Progenitor cell of endocrine pancreas (in vitro differentiated cells): ENCODE measurements at regions not wholly inside any gene's neighbourhood (a gene's known extent, or its start where the extent isn't known, plus 50 kb on each side); places are given as distances from the start of the nearest gene placed in this dataset.
"Not testable (repeated sequence)": the region's sequence is repeated elsewhere in the genome, so short reads cannot be mapped to it uniquely, and the experiment has no call there.

Source experiments
- DNase-seq: peaks from one replicate; pipeline ENCODE4 v3.0.0; 2021; ENCODE audit warnings: low spot score; ENCODE audit not compliant: unreplicated experiment
- H3K27ac Mint-ChIP-seq: 2 replicates; pipeline ENCODE4 v1.8.0; 2021; ENCODE audit warnings: mild to moderate bottlenecking, moderate library complexity, mixed read lengths
- H3K27me3 Mint-ChIP-seq: 2 replicates; pipeline ENCODE4 v1.8.0; 2021; ENCODE audit warnings: mixed read lengths
- H3K36me3 Mint-ChIP-seq: 2 replicates; pipeline ENCODE4 v1.8.0; 2022; ENCODE audit warnings: mixed read lengths; ENCODE audit not compliant: insufficient read depth
- H3K4me1 Mint-ChIP-seq: 2 replicates; pipeline ENCODE4 v1.8.0; 2021; ENCODE audit warnings: low read depth, mixed read lengths
- H3K4me3 Mint-ChIP-seq: 2 replicates; pipeline ENCODE4 v1.8.0; 2021; ENCODE audit warnings: low read depth, mild to moderate bottlenecking, moderate library complexity, mixed read lengths
- H3K9me3 Mint-ChIP-seq: 2 replicates; pipeline ENCODE4 v1.8.0; 2021; ENCODE audit warnings: low read depth, mixed read lengths
- TF ChIP-seq, protein P1 (sequence below): fragments of 200-600 bp; sonication (generic); IDR thresholded peaks from one replicate; pipeline ENCODE4 v1.5.0; 2021; ENCODE audit warnings: antibody characterized with exemption, mild to moderate bottlenecking; ENCODE audit not compliant: unreplicated experiment

DNA sequence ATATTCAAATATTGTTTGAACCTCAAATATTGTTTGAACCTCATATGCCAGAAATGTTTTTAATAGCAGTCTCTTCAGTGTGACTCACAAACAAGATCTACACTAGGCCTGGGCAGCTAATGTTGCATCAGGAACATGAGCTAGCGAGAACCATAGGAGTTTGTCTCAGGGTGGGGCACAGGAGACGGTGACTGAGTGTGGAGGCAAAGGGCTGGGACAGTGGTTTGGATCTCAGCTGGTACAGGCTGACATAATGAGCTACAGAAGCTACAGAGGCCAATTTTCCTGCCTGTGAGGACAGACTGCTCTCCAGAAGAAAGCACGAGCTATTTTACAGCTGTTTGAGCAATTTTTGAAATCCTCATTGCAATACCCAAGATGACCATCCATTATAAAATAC, 224.7 kb downstream of the CENPC start:
- no peaks in the 10 kb centered on the region for H3K36me3 Mint-ChIP-seq

DNA sequence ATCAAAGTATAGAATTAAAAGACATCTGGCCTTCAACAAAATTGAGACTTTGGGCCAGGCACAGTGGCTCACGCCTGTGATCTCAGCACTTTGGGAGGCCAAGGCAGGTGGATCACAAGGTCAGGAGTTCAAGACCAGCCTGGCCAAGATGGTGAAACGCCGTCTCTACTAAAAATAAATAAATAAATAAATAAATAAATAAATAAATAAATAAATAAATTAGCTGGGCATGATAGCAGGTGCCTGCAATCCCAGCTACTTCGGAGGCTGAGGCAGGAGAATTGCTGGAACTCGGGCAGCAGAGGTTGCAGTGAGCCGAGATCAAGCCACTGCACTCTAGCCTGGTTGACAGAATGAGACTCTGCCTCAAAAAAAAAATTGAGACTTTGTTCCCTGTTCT, 225.7 kb downstream of the CENPC start:
- H3K36me3 Mint-ChIP-seq, H3K27me3 Mint-ChIP-seq, H3K4me3 Mint-ChIP-seq, H3K27ac Mint-ChIP-seq, DNase-seq, H3K9me3 Mint-ChIP-seq, H3K4me1 Mint-ChIP-seq: not testable (repeated sequence)

More for the DNA sequence above, 224.7 kb downstream of the CENPC start:
- TF ChIP-seq, protein P1, sequence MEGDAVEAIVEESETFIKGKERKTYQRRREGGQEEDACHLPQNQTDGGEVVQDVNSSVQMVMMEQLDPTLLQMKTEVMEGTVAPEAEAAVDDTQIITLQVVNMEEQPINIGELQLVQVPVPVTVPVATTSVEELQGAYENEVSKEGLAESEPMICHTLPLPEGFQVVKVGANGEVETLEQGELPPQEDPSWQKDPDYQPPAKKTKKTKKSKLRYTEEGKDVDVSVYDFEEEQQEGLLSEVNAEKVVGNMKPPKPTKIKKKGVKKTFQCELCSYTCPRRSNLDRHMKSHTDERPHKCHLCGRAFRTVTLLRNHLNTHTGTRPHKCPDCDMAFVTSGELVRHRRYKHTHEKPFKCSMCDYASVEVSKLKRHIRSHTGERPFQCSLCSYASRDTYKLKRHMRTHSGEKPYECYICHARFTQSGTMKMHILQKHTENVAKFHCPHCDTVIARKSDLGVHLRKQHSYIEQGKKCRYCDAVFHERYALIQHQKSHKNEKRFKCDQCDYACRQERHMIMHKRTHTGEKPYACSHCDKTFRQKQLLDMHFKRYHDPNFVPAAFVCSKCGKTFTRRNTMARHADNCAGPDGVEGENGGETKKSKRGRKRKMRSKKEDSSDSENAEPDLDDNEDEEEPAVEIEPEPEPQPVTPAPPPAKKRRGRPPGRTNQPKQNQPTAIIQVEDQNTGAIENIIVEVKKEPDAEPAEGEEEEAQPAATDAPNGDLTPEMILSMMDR: no peak
- peaks cover 6% of the 10 kb centered on the region for H3K9me3 Mint-ChIP-seq
- no peaks in the 10 kb centered on the region for H3K27me3 Mint-ChIP-seq
- no peaks in the 10 kb centered on the region for H3K4me1 Mint-ChIP-seq
- H3K27ac Mint-ChIP-seq: no peak overlapping the region
- no peak overlapping the region for H3K4me3 Mint-ChIP-seq
- no peak for DNase-seq

DNA sequence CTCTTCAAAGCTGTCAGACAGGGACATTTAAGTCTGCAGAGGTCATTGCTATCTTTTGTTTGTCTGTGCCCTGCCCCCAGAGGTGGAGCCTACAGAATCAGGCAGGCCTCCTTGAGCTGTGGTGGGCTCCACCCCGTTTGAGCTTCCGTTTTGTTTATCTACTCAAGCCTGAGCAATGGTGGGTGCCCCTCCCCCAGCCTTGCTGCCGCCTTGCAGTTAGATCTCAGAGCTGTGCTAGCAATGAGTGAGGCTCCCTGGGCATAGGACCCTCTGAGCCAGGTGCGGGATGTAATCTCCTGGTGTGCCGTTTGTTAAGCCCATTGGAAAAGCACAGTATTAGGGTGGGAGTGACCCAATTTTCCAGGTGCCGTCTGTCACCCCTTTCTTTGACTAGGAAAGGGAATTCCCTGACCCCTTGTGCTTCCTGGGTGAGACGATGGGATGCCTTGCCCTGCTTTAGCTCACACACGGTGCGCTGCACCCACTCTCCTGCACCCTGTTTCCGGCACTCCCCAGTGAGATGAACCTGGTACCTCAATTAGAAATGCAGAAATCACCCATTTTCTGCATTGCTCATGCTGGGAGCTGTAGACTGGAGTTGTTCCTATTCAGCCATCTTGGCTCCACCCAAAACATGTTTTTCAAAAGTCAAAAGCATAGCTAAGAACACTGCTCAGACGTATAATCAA, 244.7 kb downstream of the CENPC start:
- H3K27ac Mint-ChIP-seq, H3K27me3 Mint-ChIP-seq, H3K4me3 Mint-ChIP-seq, H3K4me1 Mint-ChIP-seq, H3K36me3 Mint-ChIP-seq, DNase-seq: not testable (repeated sequence)
- H3K9me3 Mint-ChIP-seq: peaks cover 10% of the 10 kb centered on the region

DNA sequence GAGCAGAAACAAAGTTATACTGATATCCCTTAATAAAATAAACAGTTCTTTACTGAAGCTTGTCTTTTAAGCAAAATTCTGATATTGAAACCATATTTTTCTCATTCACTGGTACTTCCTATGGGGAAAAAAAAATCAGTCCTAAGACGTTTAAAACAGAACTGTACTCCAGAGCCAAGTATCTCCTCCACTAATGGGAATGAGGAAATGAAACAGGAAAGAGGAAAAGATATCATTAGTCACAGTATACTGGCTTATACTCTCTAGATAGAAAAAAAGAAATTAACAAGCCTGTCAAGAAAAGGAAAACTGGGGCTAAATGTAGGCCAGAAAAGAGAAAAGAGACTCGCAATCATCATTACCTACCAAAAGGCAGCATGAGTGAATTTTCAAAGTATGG, 252.7 kb downstream of the CENPC start:
- Mint-ChIP-seq H3K9me3 (peaks cover 4% of the 10 kb centered on the region), H3K27ac (no peak overlapping the region), H3K27me3 (no peaks in the 10 kb centered on the region), H3K4me1 (peaks cover 4% of the 10 kb centered on the region), H3K4me3 (no peak overlapping the region), H3K36me3 (no peaks in the 10 kb centered on the region)
- TF ChIP-seq, protein P1: no peak
- no peak for DNase-seq

DNA sequence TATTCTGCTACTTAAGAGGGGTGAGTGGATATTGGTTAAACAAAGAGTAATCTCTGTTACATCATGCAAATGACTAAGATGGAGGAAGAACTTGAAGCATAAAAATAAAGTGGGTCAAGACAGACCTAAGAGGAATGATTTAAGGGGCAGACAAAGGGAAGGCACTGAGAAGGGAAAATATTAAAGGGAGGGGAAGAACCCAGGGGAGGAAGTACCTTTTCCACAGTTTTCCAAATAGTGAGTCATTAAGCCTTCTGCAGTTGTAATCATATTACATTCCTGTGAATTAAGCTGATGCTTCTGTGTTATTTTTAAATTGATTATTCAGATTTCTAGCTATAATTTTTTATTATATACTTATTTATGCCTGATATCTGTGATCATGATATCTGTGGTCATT, 253.3 kb downstream of the CENPC start:
- Mint-ChIP-seq H3K27ac (no peak overlapping the region), H3K4me3 (no peak overlapping the region), H3K27me3 (no peaks in the 10 kb centered on the region), H3K4me1 (peaks cover 4% of the 10 kb centered on the region), H3K9me3 (peaks cover 8% of the 10 kb centered on the region), H3K36me3 (peaks cover 4% of the 10 kb centered on the region)
- DNase-seq: no peak
- TF ChIP-seq, protein P1: no peak

DNA sequence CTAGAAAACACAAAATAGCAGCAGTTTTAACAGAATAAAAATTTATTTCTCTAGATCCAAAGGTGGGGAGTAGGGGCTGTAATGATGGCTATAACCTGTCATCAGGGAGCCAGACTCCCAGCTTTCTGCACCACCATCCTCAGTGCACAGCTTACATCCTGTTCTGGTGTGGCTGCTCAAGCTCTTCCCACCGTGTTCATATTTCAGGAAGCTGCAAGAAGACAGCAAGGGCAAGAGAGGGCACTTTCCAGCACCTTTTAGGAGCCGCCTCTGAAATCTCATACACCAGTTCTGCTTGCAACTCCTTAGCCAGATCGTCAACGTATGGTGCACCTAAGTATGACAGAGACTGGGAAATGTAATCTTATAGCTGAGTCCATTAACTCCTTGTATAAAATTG, 253.7 kb downstream of the CENPC start:
- Mint-ChIP-seq H3K36me3 (peaks cover 4% of the 10 kb centered on the region), H3K27me3 (no peaks in the 10 kb centered on the region), H3K9me3 (peaks cover 8% of the 10 kb centered on the region), H3K4me3 (no peak overlapping the region), H3K27ac (no peak overlapping the region), H3K4me1 (peaks cover 4% of the 10 kb centered on the region)
- no peak for DNase-seq
- TF ChIP-seq, protein P1: no peak
